GM12873 (cell line): ENCODE measurements at regions not wholly inside any gene's neighbourhood (a gene's known extent, or its start where the extent isn't known, plus 50 kb on each side); places are given as distances from the start of the nearest gene placed in this dataset.

ENCODE experiments used
- TF ChIP-seq, protein P1 (sequence below): IDR thresholded peaks from 2 replicates; pipeline ENCODE4 v1.5.1; 2012; ENCODE audit warnings: low read depth, mild to moderate bottlenecking, moderate library complexity, low read length, control low read depth; ENCODE audit not compliant: insufficient read depth; ENCODE audit errors: missing control alignments

DNA sequence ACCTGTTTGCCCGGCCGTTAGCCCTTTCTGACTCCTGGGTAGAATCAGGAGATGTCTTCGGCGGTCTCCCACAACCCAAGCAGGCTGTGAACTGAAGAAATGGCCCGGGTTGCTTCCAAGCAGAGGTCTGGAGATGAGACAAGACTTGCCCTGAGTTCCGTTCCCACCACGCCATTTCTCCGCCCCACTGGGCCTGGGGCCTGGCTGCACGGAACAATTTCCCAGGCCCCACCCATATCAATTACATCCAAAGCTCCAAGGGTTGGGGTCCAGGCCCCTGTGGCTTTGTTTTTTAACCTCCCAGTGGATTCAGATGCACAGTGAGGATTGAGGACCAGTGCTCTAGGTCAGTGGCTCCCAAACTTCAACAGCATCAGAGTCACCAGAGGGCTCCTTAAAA is 214.5 kb upstream of the ARID1B start:
- TF ChIP-seq, protein P1, sequence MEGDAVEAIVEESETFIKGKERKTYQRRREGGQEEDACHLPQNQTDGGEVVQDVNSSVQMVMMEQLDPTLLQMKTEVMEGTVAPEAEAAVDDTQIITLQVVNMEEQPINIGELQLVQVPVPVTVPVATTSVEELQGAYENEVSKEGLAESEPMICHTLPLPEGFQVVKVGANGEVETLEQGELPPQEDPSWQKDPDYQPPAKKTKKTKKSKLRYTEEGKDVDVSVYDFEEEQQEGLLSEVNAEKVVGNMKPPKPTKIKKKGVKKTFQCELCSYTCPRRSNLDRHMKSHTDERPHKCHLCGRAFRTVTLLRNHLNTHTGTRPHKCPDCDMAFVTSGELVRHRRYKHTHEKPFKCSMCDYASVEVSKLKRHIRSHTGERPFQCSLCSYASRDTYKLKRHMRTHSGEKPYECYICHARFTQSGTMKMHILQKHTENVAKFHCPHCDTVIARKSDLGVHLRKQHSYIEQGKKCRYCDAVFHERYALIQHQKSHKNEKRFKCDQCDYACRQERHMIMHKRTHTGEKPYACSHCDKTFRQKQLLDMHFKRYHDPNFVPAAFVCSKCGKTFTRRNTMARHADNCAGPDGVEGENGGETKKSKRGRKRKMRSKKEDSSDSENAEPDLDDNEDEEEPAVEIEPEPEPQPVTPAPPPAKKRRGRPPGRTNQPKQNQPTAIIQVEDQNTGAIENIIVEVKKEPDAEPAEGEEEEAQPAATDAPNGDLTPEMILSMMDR, result no peak

DNA sequence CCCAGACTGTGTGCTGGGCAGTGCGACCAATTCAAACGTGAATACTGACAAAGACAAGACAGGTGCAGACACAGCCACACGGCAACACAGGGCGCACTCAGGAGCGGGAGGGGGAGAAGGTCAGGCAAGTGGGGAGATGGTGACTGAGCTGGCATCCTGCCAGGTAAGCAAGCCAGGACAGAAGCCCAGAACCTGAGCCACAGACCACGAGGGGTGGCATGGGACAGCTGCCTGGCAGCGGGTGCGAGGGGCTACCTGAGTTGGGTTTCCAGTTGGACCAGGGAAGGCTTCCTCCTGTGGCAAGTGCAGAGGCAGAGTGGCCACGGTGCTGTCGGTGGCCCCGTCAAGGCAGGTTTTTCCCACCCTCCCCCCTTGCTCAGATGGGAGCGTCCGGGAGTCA is 215.2 kb upstream of the ARID1B start:
- TF ChIP-seq, protein P1, result no peak

DNA sequence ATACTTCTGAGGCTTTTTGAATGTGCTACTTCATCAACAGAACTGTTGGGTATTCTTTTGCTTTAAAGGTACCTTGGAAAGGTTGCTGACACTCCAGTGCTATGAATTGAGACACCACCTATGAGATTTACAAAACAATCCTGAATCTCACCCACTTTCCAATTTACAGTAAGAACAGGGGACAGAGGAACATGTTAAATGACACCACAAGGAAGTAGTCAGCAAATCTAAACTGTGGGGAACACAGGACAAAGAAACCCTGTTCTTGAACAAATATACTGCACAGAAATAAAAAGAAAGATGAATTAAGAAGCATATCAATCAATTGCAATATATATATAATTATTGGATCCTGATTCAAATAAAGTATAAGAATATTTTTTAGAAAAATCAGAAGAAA is 216.7 kb upstream of the ARID1B start:
- TF ChIP-seq, protein P1, result no peak

DNA sequence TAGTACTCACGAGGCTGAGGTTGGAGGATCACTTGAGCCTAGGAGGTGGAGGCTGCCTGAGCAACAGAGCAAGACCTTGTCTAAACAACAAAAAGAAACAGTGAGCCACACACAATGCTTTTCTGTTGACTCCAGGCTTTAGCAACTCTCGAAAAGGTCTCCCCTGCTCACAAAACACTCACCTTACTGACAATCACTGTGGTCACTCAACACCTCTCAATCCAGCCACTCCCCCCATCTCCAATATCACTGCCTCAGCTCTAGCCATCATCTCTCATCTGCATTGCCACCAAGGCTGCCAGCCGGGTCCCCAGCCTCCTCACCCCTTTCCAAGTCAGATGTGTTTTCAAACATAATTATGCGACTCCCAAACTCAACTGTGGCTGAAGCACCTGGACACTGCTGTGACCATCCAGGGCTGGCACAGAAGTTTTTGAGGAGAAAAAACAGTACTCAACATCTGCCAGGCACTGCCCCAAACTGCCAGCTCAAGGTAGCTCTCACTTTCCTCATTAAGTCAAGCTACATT is 218.0 kb upstream of the ARID1B start:
- TF ChIP-seq, protein P1, result no peak

DNA sequence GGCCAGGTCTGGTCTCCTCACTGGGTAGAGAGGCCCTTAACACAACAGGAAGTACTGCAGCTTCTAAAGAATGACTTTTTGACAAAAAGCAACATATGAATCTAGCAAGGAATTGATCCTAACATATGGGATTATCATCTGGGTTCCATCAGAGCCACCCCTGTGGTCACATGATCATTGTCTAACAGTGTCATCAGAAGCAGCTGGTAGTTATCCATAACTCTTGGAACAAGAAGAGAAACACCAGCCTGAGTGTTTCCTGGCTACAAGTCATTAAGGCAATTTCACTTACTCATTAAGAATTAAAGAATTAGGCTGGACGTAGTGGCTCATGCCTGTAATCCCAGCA is 219.3 kb upstream of the ARID1B start:
- TF ChIP-seq, protein P1, result no peak

DNA sequence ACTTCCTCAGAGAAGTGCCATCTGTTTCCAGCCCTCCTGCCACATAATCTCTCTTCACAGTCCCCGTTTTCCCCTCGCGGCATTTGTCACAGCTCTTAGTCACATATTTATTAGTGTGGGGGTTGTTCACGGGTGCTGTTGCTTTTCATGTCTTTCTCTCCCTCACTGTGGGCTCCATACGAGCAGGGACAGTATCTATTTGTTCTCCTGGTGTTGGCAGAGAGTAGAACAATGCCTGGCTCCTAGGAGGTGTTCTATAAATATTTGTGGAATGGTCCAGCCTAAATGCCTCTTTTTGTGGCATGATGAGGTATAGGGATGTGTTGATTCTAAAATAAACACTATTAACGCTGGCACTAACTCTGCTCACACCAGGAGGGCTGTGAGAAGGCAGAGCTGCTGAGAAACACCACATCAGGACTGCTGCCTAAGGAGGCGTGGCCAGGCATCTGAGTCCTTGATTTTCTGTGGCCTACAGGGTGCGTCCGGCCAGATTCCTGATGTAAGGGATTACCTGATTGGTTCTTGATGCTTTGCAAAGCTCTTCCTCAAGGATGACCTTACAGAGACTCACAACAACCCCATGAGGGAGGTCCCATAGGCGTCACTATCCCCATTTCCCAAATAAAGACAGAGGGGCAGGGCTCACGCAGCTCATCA is 219.8 kb upstream of the ARID1B start:
- TF ChIP-seq, protein P1, result no peak

DNA sequence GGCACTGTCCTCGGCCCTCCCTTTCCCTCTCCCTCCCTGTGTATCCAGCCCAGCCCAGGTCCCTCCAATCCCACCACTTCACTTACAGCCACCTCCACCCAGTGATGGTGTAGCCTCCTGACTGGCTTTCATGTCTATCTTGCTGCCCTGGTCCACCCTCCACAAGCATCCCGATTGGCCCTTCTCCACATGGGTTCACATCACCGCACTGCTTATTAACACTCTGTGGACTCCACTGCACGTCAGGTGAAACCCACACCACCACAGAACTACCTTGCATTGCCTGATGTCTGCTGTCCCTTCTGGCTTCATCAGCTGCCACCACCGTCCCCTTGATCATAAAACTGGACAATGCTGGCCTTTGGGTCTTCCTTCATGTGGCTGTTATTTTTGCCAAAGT is 220.4 kb upstream of the ARID1B start:
- TF ChIP-seq, protein P1, result no peak
